ENCODE measurements at regions not wholly inside any gene's neighbourhood (a gene's known extent, or its start where the extent isn't known, plus 50 kb on each side); places are given as distances from the start of the nearest gene placed in this dataset.

DNA sequence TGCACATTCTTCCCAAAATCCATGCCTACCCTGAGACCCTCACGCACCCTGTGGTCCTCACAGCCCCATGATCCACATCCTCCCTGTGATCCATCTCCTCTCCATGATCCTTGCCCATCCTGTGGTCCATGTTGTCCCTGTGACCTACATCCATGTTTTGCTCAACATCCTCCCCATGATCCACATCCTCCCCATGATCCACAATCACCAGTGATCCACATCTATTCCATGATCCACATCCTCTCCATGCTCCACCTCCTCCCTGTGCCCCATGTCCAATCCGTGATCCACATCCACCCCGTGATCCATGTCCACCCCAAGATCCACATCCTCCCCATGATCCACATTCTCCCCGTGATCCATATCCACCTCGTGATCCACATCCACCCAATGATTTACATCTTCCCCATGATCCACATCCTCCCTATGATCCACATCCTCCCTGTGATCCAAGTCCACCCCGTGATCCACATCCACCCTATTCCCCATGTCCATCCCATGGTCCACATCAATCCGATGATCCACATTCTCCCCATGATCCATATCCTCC lies 281.2 kb downstream of the MYCN start:
- no peak overlapping the region for H3K27ac ChIP-seq (ENCODE audit: extremely low read depth, low read depth, low read length)
- TF ChIP-seq ZNF600 (tag by site-specific recombination; IDR thresholded peaks at IDR 0.05), result 0 out of 2 replicates have a peak, but pooled peaks have one; percentile 20
- no peak for TF ChIP-seq ZNF529 (tag by site-specific recombination; IDR thresholded peaks at IDR 0.05; ENCODE audit: insufficient replicate concordance)
- ChIA-PET POLR2A (no interaction called here), CTCF (no interaction called here)
- no peaks in the 10 kb centered on the region for H3K9me3 ChIP-seq (ENCODE audit: control insufficient read depth, insufficient read depth, low read depth, low read length)
- H3K36me3 ChIP-seq (ENCODE audit: control insufficient read depth in 2 of 2, insufficient read depth in 1 of 2, low read length in 2 of 2), result no peaks in the 10 kb centered on the region
- H3K4me1 ChIP-seq (ENCODE audit: control insufficient read depth, insufficient read depth, low read length), result no peaks in the 10 kb centered on the region
- H3K4me3 ChIP-seq (ENCODE audit: low read depth, low read length), result no peak overlapping the region

DNA sequence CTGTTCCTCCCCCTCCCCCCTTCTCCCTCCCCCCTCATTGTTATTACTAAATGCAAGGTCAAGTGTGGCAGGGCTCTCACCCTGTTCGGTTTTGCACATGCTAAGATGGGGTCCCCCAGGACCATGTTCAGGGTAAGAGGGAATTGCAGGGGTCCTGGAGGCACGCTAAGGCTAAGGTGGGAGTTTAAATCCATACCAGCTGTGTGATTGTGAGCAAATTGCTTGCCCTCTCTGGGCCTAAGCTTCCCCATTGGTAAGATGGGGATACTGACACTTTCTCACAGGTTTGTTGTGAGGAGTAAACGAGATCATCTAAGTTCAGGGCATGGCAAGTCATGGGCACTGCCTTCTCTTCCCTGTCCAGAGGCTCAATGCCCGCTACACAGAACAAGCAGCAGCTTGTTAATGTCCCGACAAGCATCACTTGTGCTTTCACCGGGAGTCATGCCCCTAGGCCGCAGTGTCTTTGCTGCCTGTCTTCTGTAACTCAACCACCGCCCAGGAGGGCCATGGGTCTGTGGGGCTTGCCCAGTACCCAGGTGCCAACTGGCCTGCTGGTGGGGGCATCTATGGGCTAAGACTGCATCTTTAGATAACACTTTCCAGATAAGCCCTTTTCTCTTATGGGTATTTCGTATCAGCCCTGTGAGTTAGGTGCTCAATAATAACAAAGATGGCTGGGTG lies 279.1 kb downstream of the MYCN start:
- Histone ChIP-seq H3K4me3 (ENCODE audit: low read depth, low read length) (no peak overlapping the region), H3K27ac (ENCODE audit: extremely low read depth, low read depth, low read length) (no peak overlapping the region), H3K4me1 (ENCODE audit: control insufficient read depth, insufficient read depth, low read length) (no peaks in the 10 kb centered on the region), H3K36me3 (ENCODE audit: control insufficient read depth in 2 of 2, insufficient read depth in 1 of 2, low read length in 2 of 2) (no peaks in the 10 kb centered on the region), H3K9me3 (ENCODE audit: control insufficient read depth, insufficient read depth, low read depth, low read length) (no peaks in the 10 kb centered on the region)
- ChIA-PET CTCF (interaction anchor here (0.7 to 1.2 kb wide), 3 partner anchors 16 to 62 kb away, joined by 3 read pairs; no protein-coding TSS in a partner anchor), POLR2A (no interaction called here)
- TF ChIP-seq ZNF677 (tag by site-specific recombination; IDR thresholded peaks at IDR 0.05), result no peak
- TF ChIP-seq ZBTB20 (tag by site-specific recombination; IDR thresholded peaks at IDR 0.05), result no peak
- TF ChIP-seq, protein P1, sequence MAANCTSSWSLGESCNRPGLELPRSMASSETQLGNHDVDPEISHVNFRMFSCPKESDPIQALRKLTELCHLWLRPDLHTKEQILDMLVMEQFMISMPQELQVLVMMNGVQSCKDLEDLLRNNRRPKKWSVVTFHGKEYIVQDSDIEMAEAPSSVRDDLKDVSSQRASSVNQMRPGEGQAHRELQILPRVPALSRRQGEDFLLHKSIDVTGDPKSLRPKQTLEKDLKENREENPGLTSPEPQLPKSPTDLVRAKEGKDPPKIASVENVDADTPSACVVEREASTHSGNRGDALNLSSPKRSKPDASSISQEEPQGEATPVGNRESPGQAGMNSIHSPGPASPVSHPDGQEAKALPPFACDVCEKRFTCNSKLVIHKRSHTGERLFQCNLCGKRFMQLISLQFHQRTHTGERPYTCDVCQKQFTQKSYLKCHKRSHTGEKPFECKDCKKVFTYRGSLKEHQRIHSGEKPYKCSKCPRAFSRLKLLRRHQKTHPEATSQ (tag by site-specific recombination; IDR thresholded peaks at IDR 0.05), result no peak
- TF ChIP-seq ZNF530 (tag by site-specific recombination; IDR thresholded peaks at IDR 0.05; ENCODE audit: low read depth), result no peak
- no peak for TF ChIP-seq ZNF501 (tag by site-specific recombination; IDR thresholded peaks at IDR 0.05)
- TF ChIP-seq ZNF169 (tag by site-specific recombination; IDR thresholded peaks at IDR 0.05), result no peak
- no peak for TF ChIP-seq ZNF843 (tag by site-specific recombination; IDR thresholded peaks at IDR 0.05)
- TF ChIP-seq ZNF248 (tag by site-specific recombination; IDR thresholded peaks at IDR 0.05), result no peak
- TF ChIP-seq, protein P2, sequence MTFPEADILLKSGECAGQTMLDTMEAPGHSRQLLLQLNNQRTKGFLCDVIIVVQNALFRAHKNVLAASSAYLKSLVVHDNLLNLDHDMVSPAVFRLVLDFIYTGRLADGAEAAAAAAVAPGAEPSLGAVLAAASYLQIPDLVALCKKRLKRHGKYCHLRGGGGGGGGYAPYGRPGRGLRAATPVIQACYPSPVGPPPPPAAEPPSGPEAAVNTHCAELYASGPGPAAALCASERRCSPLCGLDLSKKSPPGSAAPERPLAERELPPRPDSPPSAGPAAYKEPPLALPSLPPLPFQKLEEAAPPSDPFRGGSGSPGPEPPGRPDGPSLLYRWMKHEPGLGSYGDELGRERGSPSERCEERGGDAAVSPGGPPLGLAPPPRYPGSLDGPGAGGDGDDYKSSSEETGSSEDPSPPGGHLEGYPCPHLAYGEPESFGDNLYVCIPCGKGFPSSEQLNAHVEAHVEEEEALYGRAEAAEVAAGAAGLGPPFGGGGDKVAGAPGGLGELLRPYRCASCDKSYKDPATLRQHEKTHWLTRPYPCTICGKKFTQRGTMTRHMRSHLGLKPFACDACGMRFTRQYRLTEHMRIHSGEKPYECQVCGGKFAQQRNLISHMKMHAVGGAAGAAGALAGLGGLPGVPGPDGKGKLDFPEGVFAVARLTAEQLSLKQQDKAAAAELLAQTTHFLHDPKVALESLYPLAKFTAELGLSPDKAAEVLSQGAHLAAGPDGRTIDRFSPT (tag by site-specific recombination; IDR thresholded peaks at IDR 0.05), result no peak
- TF ChIP-seq, protein P3, sequence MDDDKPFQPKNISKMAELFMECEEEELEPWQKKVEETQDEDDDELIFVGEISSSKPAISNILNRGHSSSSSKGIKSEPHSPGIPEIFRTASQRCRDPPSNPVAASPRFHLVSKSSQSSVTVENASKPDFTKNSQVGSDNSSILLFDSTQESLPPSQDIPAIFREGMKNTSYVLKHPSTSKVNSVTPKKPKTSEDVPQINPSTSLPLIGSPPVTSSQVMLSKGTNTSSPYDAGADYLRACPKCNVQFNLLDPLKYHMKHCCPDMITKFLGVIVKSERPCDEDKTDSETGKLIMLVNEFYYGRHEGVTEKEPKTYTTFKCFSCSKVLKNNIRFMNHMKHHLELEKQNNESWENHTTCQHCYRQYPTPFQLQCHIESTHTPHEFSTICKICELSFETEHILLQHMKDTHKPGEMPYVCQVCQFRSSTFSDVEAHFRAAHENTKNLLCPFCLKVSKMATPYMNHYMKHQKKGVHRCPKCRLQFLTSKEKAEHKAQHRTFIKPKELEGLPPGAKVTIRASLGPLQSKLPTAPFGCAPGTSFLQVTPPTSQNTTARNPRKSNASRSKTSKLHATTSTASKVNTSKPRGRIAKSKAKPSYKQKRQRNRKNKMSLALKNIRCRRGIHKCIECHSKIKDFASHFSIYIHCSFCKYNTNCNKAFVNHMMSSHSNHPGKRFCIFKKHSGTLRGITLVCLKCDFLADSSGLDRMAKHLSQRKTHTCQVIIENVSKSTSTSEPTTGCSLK (tag by site-specific recombination; IDR thresholded peaks at IDR 0.05), result no peak
- TF ChIP-seq ZNF335 (tag by site-specific recombination; conservative IDR thresholded peaks at IDR 0.05), result no peak
- TF ChIP-seq, protein P4, sequence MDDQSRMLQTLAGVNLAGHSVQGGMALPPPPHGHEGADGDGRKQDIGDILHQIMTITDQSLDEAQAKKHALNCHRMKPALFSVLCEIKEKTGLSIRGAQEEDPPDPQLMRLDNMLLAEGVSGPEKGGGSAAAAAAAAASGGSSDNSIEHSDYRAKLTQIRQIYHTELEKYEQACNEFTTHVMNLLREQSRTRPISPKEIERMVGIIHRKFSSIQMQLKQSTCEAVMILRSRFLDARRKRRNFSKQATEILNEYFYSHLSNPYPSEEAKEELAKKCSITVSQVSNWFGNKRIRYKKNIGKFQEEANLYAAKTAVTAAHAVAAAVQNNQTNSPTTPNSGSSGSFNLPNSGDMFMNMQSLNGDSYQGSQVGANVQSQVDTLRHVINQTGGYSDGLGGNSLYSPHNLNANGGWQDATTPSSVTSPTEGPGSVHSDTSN (CRISPR knock-in tag; IDR thresholded peaks at IDR 0.05), result no peak
- TF ChIP-seq, protein P5, sequence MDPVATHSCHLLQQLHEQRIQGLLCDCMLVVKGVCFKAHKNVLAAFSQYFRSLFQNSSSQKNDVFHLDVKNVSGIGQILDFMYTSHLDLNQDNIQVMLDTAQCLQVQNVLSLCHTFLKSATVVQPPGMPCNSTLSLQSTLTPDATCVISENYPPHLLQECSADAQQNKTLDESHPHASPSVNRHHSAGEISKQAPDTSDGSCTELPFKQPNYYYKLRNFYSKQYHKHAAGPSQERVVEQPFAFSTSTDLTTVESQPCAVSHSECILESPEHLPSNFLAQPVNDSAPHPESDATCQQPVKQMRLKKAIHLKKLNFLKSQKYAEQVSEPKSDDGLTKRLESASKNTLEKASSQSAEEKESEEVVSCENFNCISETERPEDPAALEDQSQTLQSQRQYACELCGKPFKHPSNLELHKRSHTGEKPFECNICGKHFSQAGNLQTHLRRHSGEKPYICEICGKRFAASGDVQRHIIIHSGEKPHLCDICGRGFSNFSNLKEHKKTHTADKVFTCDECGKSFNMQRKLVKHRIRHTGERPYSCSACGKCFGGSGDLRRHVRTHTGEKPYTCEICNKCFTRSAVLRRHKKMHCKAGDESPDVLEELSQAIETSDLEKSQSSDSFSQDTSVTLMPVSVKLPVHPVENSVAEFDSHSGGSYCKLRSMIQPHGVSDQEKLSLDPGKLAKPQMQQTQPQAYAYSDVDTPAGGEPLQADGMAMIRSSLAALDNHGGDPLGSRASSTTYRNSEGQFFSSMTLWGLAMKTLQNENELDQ (tag by site-specific recombination; IDR thresholded peaks at IDR 0.05; ENCODE audit: low read depth), result no peak
- TF ChIP-seq ZNF37A (tag by site-specific recombination; IDR thresholded peaks at IDR 0.05), result no peak
